Spleen (tissue), 11 donors: ENCODE measurements at regions not wholly inside any gene's neighbourhood (a gene's known extent, or its start where the extent isn't known, plus 50 kb on each side); places are given as distances from the start of the nearest gene placed in this dataset.

ENCODE experiments used
- DNase-seq: peaks from one replicate; pipeline ENCODE4 v3.0.0-alpha.2; 2020
- H3K27ac ChIP-seq, 8 donors: fragments of 200-600 bp; sonication (generic) in 7 of 8; 1 replicate in 4 of 8; 2 replicates in 4 of 8; pipeline versions ENCODE4 v1.5.0 to v1.8.0; 2016 to 2021; ENCODE audit warnings: inconsistent platforms in 4 of 8, mild to moderate bottlenecking in 4 of 8, moderate library complexity in 1 of 8
- H3K27me3 ChIP-seq, 7 donors: fragments of 200-600 bp; sonication (generic) in 6 of 7; replicated peaks in 1 of 7; 1 replicate in 4 of 7; 2 replicates in 3 of 7; pipeline versions ENCODE4 v1.5.0 to v1.8.0; 2016 to 2021; ENCODE audit warnings: inconsistent platforms in 3 of 7, mild to moderate bottlenecking in 1 of 7
- H3K36me3 ChIP-seq, 6 donors: fragments of 200-600 bp; sonication (generic) in 5 of 6; 1 replicate in 4 of 6; 2 replicates in 2 of 6; pipeline versions ENCODE4 v1.5.0 to v1.8.0; 2016 to 2021; ENCODE audit warnings: inconsistent platforms in 2 of 6
- H3K4me1 ChIP-seq, 6 donors: fragments of 200-600 bp; sonication (generic) in 5 of 6; 1 replicate in 3 of 6; 2 replicates in 3 of 6; pipeline versions ENCODE4 v1.5.0 to v1.8.0; 2016 to 2021; ENCODE audit warnings: inconsistent platforms in 3 of 6
- H3K4me3 ChIP-seq, 8 donors: fragments of 200-600 bp; sonication (generic) in 7 of 8; 1 replicate in 4 of 8; 2 replicates in 4 of 8; pipeline versions ENCODE4 v1.5.0 to v1.8.0; 2016 to 2021; ENCODE audit warnings: inconsistent platforms in 4 of 8, mild to moderate bottlenecking in 4 of 8, moderate library complexity in 2 of 8
- H3K9me3 ChIP-seq, 8 donors: fragments of 200-600 bp; sonication (generic) in 7 of 8; 1 replicate in 4 of 8; 2 replicates in 4 of 8; pipeline versions ENCODE4 v1.5.0 to v1.8.0; 2016 to 2021; ENCODE audit warnings: inconsistent platforms in 4 of 8
- CTCF ChIP-seq, 11 experiments: fragments of 200-600 bp in 7 of 11; fragments of 450-650 bp in 4 of 11; sonication (generic) in 4 of 11; IDR thresholded peaks in 8 of 11; conservative IDR thresholded peaks in 3 of 11; 1 replicate in 7 of 11; 2 replicates in 4 of 11; pipeline versions ENCODE4 v1.4.0 to v1.8.0; 2016 to 2021; ENCODE audit warnings: antibody characterized with exemption in 11 of 11, inconsistent platforms in 4 of 11, mild to moderate bottlenecking in 1 of 11
- POLR2A ChIP-seq, 3 donors: fragments of 450-650 bp; IDR thresholded peaks; one replicate each; pipeline ENCODE4 v1.5.1; 2017; ENCODE audit warnings: antibody characterized with exemption in 3 of 3, mild to moderate bottlenecking in 1 of 3
- POLR2AphosphoS5 ChIP-seq, 3 donors: sonication (generic); formaldehyde crosslinking; IDR thresholded peaks; one replicate each; pipeline ENCODE4 v1.5.1; 2017; ENCODE audit warnings: antibody characterized with exemption in 3 of 3
- WGBS, 5 donors: extraction: QIAGEN DNeasy Blood & Tissue Kit in 3 of 5; methylation state at CpG; one replicate each; pipeline versions ENCODE4 v1.1.5 to v1.1.7; 2013 to 2018; 5-methylcytosine and 5-hydroxymethylcytosine counted together
- intact Hi-C: fragments of 100-400 bp; cut with DNase I; formaldehyde crosslinking; loops from one replicate; pipeline ENCODE4 v1.15.0; 2023; ENCODE audit warnings: low total_unique reads
- donor health status: healthy with polysubstance abuse.
- donor health status: DM: no; HTN: no; CAD: no; lungs with moderate emphysema.
- donor health status: DM: no; HTN: no; CAD: no.
- donor health status: Bipolar disorder and iron deficiency.
- donor health status: healthy.
- donor health status: DM: no; HTN: no; CAD: no.
- donor health status: DM: yes; HTN: yes; CAD: no.

- DNase-seq = no peak
- no peak for TF ChIP-seq POLR2AphosphoS5 (IDR thresholded peaks at IDR 0.05)
- TF ChIP-seq CTCF (IDR thresholded peaks at IDR 0.05 in 8 of 11, conservative IDR thresholded peaks at IDR 0.05 in 3 of 11) = no peak
- no peak for TF ChIP-seq POLR2A (IDR thresholded peaks at IDR 0.05)
- H3K9me3 ChIP-seq = no peaks in the 10 kb centered on the region
- no peak overlapping the region for H3K27ac ChIP-seq
- peaks cover 0 to 22% (median 0%) of the 10 kb centered on the region in 7 donors for H3K27me3 ChIP-seq
- peaks cover 0 to 3% (median 0%) of the 10 kb centered on the region in 6 donors for H3K4me1 ChIP-seq
- H3K4me3 ChIP-seq = no peak overlapping the region
- 84 to 90% (median 85%) methylated on average over 5 of the region's 5 CpGs for WGBS, 5 donors
- intact Hi-C loops = no loop called here
- H3K36me3 ChIP-seq = no peaks in the 10 kb centered on the region
Measured at GRCh38 chr20:9912290-9912689, 73.4 kb upstream of the PAK5 start.

- DNase-seq = no peak
- no peak for TF ChIP-seq POLR2A (IDR thresholded peaks at IDR 0.05)
- Histone ChIP-seq H3K36me3 (no peaks in the 10 kb centered on the region), H3K27me3 (peaks cover 0 to 22% (median 0%) of the 10 kb centered on the region in 7 donors), H3K27ac (no peak overlapping the region), H3K4me3 (no peak overlapping the region), H3K4me1 (peaks cover 0 to 3% (median 0%) of the 10 kb centered on the region in 6 donors), H3K9me3 (no peaks in the 10 kb centered on the region)
- intact Hi-C loops = no loop called here
- 55 to 61% (median 60%) methylated on average over 3 of the region's 3 CpGs for WGBS, 5 donors
Measured at GRCh38 chr20:9911519-9911918, 72.6 kb upstream of the PAK5 start.

- TF ChIP-seq POLR2AphosphoS5 (IDR thresholded peaks at IDR 0.05) (no peak), POLR2A (IDR thresholded peaks at IDR 0.05) (no peak), CTCF (IDR thresholded peaks at IDR 0.05 in 8 of 11, conservative IDR thresholded peaks at IDR 0.05 in 3 of 11) (no peak)
- Histone ChIP-seq H3K27me3 (peaks cover 0 to 22% (median 0%) of the 10 kb centered on the region in 7 donors), H3K27ac (no peak overlapping the region), H3K9me3 (no peaks in the 10 kb centered on the region), H3K4me3 (no peak overlapping the region), H3K4me1 (peaks cover 0 to 3% (median 0%) of the 10 kb centered on the region in 6 donors), H3K36me3 (no peaks in the 10 kb centered on the region)
- intact Hi-C loops = no loop called here
- DNase-seq = no peak
Measured at GRCh38 chr20:9909167-9909566, 70.3 kb upstream of the PAK5 start.

- Histone ChIP-seq H3K36me3 (no peaks in the 10 kb centered on the region), H3K9me3 (no peaks in the 10 kb centered on the region), H3K27me3 (peaks cover 0 to 10% (median 0%) of the 10 kb centered on the region in 7 donors), H3K4me1 (no peaks in the 10 kb centered on the region), H3K27ac (no peak overlapping the region), H3K4me3 (no peak overlapping the region)
- intact Hi-C loops = no loop called here
- DNase-seq = no peak
- WGBS, 5 donors = 4 to 26% (median 11%) methylated on average over 1 of the region's 1 CpG
- TF ChIP-seq POLR2AphosphoS5 (IDR thresholded peaks at IDR 0.05) (no peak), POLR2A (IDR thresholded peaks at IDR 0.05) (no peak), CTCF (IDR thresholded peaks at IDR 0.05 in 8 of 11, conservative IDR thresholded peaks at IDR 0.05 in 3 of 11) (peak in 1 of 11 experiments; percentile 11)
Measured at GRCh38 chr20:9903048-9903655, 64.3 kb upstream of the PAK5 start.
